Heart left ventricle (tissue), 13 donors: ENCODE measurements at regions not wholly inside any gene's neighbourhood (a gene's known extent, or its start where the extent isn't known, plus 50 kb on each side); places are given as distances from the start of the nearest gene placed in this dataset.

ENCODE experiments used
- CTCF ChIP-seq, 12 donors: fragments of 200-600 bp; sonication (generic) in 4 of 12; IDR thresholded peaks; one replicate each; pipeline versions ENCODE4 v1.5.0 to v1.8.0; 2018 to 2022; ENCODE audit warnings: antibody characterized with exemption in 12 of 12, mild to moderate bottlenecking in 5 of 12
- POLR2A ChIP-seq, 2 donors: fragments of 450-650 bp; IDR thresholded peaks; one replicate each; pipeline ENCODE4 v1.6.1; 2017; ENCODE audit warnings: antibody characterized with exemption in 2 of 2, mild to moderate bottlenecking in 2 of 2, moderate library complexity in 2 of 2
- donor health status: ischemic (EF 13 %, LVEDD 7.1; RV severe dilation, severe dysfunction).
- donor health status: DM: no; HTN: yes; CAD: no.
- donor health status: DM: no; HTN: no; CAD: no.
- donor health status: ischemic (EF 25% LVEDD 6.9; RV normal size, moderate dysfunction).
- donor health status: ischemic (EF 25% LVEDD 5.7; RV mildly dilated, moderate dysfunction).
- donor health status: ischemic (EF 35%, LVEDD 5.7; RV mildly dilated, moderate dysfunction).
- donor health status: nonischemic (EF 11% LVEDD 7.7; RV severe dilation, severe dysfunction).
- donor health status: DM: yes; HTN: yes; CAD: no.
- donor health status: PGD.
- donor health status: ischemic (EF 29% LVEDD 5.4; RV normal size, mild dysfunction).
- donor health status: nonischemic (EF 23%, LVEDD 6.1; RV moderate dilation, normal function).

- no peak for TF ChIP-seq CTCF (IDR thresholded peaks at IDR 0.05)
- TF ChIP-seq POLR2A (IDR thresholded peaks at IDR 0.05) = no peak
Observed at GRCh38 chr3:64291345-64291744, 66.1 kb upstream of the PRICKLE2 start.
